ENCODE measurements at regions not wholly inside any gene's neighbourhood (a gene's known extent, or its start where the extent isn't known, plus 50 kb on each side); places are given as distances from the start of the nearest gene placed in this dataset.

GRCh38 chr7:9082203-9082602 is 648.8 kb downstream of the NXPH1 start:
- TF ChIP-seq CTCF (IDR thresholded peaks at IDR 0.05; ENCODE audit: insufficient read depth, low read length, poor library complexity, severe bottlenecking): no peak
- no peak for TF ChIP-seq EZH2phosphoT487 (conservative IDR thresholded peaks at IDR 0.05; ENCODE audit: low read length)
